Lower leg skin (tissue), 4 donors: ENCODE measurements at regions not wholly inside any gene's neighbourhood (a gene's known extent, or its start where the extent isn't known, plus 50 kb on each side); places are given as distances from the start of the nearest gene placed in this dataset.
A peak's percentile ranks its signal among the peaks of the same experiment; 100 is the strongest.

Experiments used
- DNase-seq, 2 donors: peaks; one replicate each; pipeline ENCODE4 v3.0.0-alpha.2; 2019; ENCODE audit warnings: low spot score in 2 of 2
- H3K4me3 ChIP-seq: fragments of 200-600 bp; sonication (generic); 2 replicates; pipeline ENCODE4 v1.5.1; 2017; ENCODE audit warnings: mild to moderate bottlenecking, low read depth; ENCODE audit not compliant: poor library complexity, severe bottlenecking
- CTCF ChIP-seq, 3 donors: fragments of 450-650 bp; IDR thresholded peaks; one replicate each; pipeline ENCODE4 v1.5.1; 2016; ENCODE audit warnings: antibody characterized with exemption in 3 of 3, mild to moderate bottlenecking in 3 of 3, moderate library complexity in 2 of 3
- POLR2A ChIP-seq, 2 donors: fragments of 450-650 bp; IDR thresholded peaks; one replicate each; pipeline ENCODE4 v1.6.1; 2016 to 2017; ENCODE audit warnings: antibody characterized with exemption in 2 of 2, mild to moderate bottlenecking in 1 of 2, moderate library complexity in 1 of 2
- WGBS, 2 donors: methylation state at CpG; one replicate each; pipeline ENCODE4 v1.1.5; 2018; 5-methylcytosine and 5-hydroxymethylcytosine counted together
- intact Hi-C: fragments of 100-400 bp; cut with DNase I; formaldehyde crosslinking; loops from one replicate; pipeline ENCODE4 v1.15.0; 2023; ENCODE audit warnings: low total_unique reads

GRCh38 chr22:45096256-45096907, 67.3 kb upstream of the NUP50 start:
- WGBS, 2 donors, result 23 to 27% methylated on average over 7 of the region's 7 CpGs
- no peak overlapping the region for H3K4me3 ChIP-seq
- intact Hi-C loops, result loop anchor here (10.0 kb wide), 1 partner anchor 272 kb away; no protein-coding TSS in a partner anchor
- DNase-seq, result peak in 1 of 2 donors; percentile 38
- no peak for TF ChIP-seq CTCF (IDR thresholded peaks at IDR 0.05)
- TF ChIP-seq POLR2A (IDR thresholded peaks at IDR 0.05), result no peak

DNA sequence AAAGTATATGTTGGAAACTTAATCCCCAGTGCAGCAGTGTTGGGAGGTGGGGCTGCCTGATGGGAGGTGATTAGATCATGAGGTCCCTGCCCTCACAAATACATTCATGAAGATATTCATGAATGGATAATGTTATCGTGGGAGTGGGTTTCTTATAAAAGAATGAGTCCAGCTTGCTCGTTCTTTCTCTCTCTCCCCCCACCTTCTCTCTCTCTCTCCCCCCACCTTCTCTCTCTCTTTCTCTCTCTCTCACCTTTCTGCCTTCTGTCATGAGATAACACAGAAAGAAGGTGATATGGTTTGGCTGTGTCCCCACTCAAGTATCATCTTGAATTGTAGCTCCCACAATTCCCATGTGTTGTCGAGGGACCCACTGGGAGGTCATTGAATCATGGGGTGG, 66.7 kb upstream of the NUP50 start:
- intact Hi-C loops, result loop anchor here (10.0 kb wide), 1 partner anchor 272 kb away; no protein-coding TSS in a partner anchor
- TF ChIP-seq CTCF (IDR thresholded peaks at IDR 0.05), result no peak
- no peak for TF ChIP-seq POLR2A (IDR thresholded peaks at IDR 0.05)

DNA sequence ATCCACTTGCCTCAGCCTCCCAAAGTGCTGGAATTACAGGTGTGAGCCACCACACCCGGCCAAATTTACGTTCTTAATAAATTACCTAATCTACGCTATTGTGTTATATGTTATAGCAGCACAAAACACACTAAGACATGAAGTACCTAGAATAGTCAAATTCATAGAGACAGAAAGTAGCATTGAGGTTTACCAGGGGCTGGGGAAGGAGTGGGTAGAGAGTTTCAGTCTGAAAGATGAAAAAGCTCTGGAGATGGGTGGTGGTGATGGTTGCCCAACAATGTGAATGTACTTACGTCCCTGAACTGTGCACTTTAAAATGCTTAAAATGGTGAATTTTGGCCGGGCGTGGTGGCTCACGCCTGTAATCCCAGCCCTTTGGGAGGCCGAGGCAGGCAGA, 65.7 kb upstream of the NUP50 start:
- no peak for TF ChIP-seq POLR2A (IDR thresholded peaks at IDR 0.05)
- TF ChIP-seq CTCF (IDR thresholded peaks at IDR 0.05), result no peak
- intact Hi-C loops, result loop anchor here (10.0 kb wide), 1 partner anchor 273 kb away; no protein-coding TSS in a partner anchor
- 86 to 87% methylated on average over 8 of the region's 8 CpGs for WGBS, 2 donors

More for the DNA sequence above, 66.7 kb upstream of the NUP50 start:
- no peak overlapping the region for H3K4me3 ChIP-seq
- 86 to 89% methylated on average over 3 of the region's 3 CpGs for WGBS, 2 donors
- no peak for DNase-seq

GRCh38 chr22:45099961-45100360, 63.8 kb upstream of the NUP50 start:
- no peak overlapping the region for H3K4me3 ChIP-seq
- DNase-seq, result no peak
- TF ChIP-seq POLR2A (IDR thresholded peaks at IDR 0.05) (no peak), CTCF (IDR thresholded peaks at IDR 0.05) (no peak)
- intact Hi-C loops, result loop anchor here (10.0 kb wide), 1 partner anchor 275 kb away; no protein-coding TSS in a partner anchor
- WGBS, 2 donors, result 79% methylated on average over 9 of the region's 9 CpGs

More for the DNA sequence above, 65.7 kb upstream of the NUP50 start:
- no peak overlapping the region for H3K4me3 ChIP-seq
- no peak for DNase-seq

DNA sequence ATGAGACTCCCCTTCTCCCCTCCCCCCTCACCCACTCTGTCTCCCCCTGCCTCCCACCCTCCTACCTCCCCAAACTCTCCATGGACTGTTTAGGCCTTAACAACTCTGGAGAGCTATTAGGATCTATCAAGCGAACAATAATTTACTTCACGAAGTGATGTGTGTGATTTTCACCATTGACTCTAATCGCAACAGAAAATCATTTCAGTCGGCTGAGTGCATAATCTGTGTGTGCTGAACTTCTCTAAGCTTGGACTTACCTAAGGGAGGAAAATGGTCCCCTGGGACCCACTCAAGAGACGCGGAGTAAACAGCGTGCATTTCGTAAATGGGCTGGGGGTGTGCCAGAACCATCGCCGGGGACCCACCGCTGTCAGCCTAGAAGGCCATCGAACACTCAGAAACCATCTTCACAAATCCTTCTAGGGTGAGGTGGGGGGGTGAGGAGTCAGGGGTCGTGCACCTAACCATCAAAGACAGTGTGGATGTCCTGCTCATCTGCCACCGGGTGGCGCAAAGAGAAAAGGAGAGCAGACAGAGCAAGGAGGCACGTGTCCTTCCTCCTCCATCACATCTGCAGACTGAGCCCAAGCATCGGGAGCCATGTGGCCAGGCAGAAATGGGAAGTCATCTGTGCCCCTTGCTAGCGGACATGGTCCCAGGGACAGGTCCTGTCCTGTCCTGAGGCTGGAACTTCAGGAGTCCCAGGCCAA, 62.1 kb upstream of the NUP50 start:
- intact Hi-C loops, result no loop called here
- peak; percentile 41 to 88 for DNase-seq
- WGBS, 2 donors, result 54 to 65% methylated on average over 18 of the region's 18 CpGs
- no peak for TF ChIP-seq CTCF (IDR thresholded peaks at IDR 0.05)
- TF ChIP-seq POLR2A (IDR thresholded peaks at IDR 0.05), result no peak
- H3K4me3 ChIP-seq, result no peak overlapping the region
